Thoracic aorta (tissue), 2 donors: ENCODE measurements at regions not wholly inside any gene's neighbourhood (a gene's known extent, or its start where the extent isn't known, plus 50 kb on each side); places are given as distances from the start of the nearest gene placed in this dataset.

Experiments
- ATAC-seq: fragments of 150-250 bp; one replicate; pipeline ENCODE4 v1.8.0; 2017; ENCODE audit warnings: low read depth; ENCODE audit not compliant: insufficient number of reproducible peaks, low FRiP score
- DNase-seq: peaks from one replicate; pipeline ENCODE4 v3.0.0-alpha.2; 2020; ENCODE audit warnings: low spot score
- H3K27ac ChIP-seq, 2 donors: fragments of 200-600 bp; sonication (generic); 1 replicate in 1 of 2; 2 replicates in 1 of 2; pipeline ENCODE4 v1.5.1; 2016; ENCODE audit warnings: mild to moderate bottlenecking in 2 of 2, moderate library complexity in 2 of 2
- H3K27me3 ChIP-seq: fragments of 200-600 bp; sonication (generic); replicated peaks from 2 replicates; pipeline ENCODE4 v1.6.0; 2016; ENCODE audit warnings: mild to moderate bottlenecking; ENCODE audit not compliant: insufficient read depth
- H3K36me3 ChIP-seq: fragments of 200-600 bp; sonication (generic); one replicate; pipeline ENCODE4 v1.5.1; 2016
- H3K4me1 ChIP-seq, 2 donors: fragments of 200-600 bp; sonication (generic); 1 replicate in 1 of 2; 2 replicates in 1 of 2; pipeline versions ENCODE4 v1.5.1 to v1.6.0; 2016; ENCODE audit warnings: low read depth in 2 of 2, mild to moderate bottlenecking in 1 of 2; ENCODE audit not compliant: control insufficient read depth in 1 of 2
- H3K4me3 ChIP-seq: fragments of 200-600 bp; sonication (generic); 2 replicates; pipeline ENCODE4 v1.5.1; 2016; ENCODE audit warnings: mild to moderate bottlenecking
- H3K9me3 ChIP-seq: fragments of 200-600 bp; sonication (generic); 2 replicates; pipeline ENCODE4 v1.5.1; 2016
- TF ChIP-seq, protein P1 (sequence below): fragments of 200-600 bp; sonication (generic); IDR thresholded peaks from one replicate; pipeline ENCODE4 v1.5.1; 2019; ENCODE audit warnings: antibody characterized with exemption

GRCh38 chr21:35100349-35100811 lies 51.3 kb upstream of the RUNX1 start:
- no peak for ATAC-seq
- TF ChIP-seq, protein P1, sequence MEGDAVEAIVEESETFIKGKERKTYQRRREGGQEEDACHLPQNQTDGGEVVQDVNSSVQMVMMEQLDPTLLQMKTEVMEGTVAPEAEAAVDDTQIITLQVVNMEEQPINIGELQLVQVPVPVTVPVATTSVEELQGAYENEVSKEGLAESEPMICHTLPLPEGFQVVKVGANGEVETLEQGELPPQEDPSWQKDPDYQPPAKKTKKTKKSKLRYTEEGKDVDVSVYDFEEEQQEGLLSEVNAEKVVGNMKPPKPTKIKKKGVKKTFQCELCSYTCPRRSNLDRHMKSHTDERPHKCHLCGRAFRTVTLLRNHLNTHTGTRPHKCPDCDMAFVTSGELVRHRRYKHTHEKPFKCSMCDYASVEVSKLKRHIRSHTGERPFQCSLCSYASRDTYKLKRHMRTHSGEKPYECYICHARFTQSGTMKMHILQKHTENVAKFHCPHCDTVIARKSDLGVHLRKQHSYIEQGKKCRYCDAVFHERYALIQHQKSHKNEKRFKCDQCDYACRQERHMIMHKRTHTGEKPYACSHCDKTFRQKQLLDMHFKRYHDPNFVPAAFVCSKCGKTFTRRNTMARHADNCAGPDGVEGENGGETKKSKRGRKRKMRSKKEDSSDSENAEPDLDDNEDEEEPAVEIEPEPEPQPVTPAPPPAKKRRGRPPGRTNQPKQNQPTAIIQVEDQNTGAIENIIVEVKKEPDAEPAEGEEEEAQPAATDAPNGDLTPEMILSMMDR, result no peak
- H3K4me1 ChIP-seq, result peaks cover 0 to 7% of the 10 kb centered on the region in 2 donors
- DNase-seq, result no peak
- no peak overlapping the region for H3K27ac ChIP-seq
- no peak overlapping the region for H3K4me3 ChIP-seq
- H3K36me3 ChIP-seq, result no peaks in the 10 kb centered on the region
- no peaks in the 10 kb centered on the region for H3K9me3 ChIP-seq
- H3K27me3 ChIP-seq, result no peaks in the 10 kb centered on the region

GRCh38 chr21:35099310-35099709 lies 50.2 kb upstream of the RUNX1 start:
- Histone ChIP-seq H3K9me3 (no peaks in the 10 kb centered on the region), H3K27me3 (no peaks in the 10 kb centered on the region), H3K27ac (no peak overlapping the region), H3K36me3 (no peaks in the 10 kb centered on the region), H3K4me3 (no peak overlapping the region), H3K4me1 (peaks cover 0 to 7% of the 10 kb centered on the region in 2 donors)
- TF ChIP-seq, protein P1, result no peak
- DNase-seq, result no peak
- ATAC-seq, result no peak
